ENCODE measurements at regions not wholly inside any gene's neighbourhood (a gene's known extent, or its start where the extent isn't known, plus 50 kb on each side); places are given as distances from the start of the nearest gene placed in this dataset.

GRCh38 chr11:15897211-15897960 lies 459.0 kb downstream of the SOX6 start:
- Histone ChIP-seq H3K4me1 (peaks cover 0 to 18% (median 7%) of the 10 kb centered on the region in 3 donors), H3K4me3 (no peak overlapping the region), H3K27ac (no peak overlapping the region), H3K36me3 (no peaks in the 10 kb centered on the region), H3K27me3 (no peaks in the 10 kb centered on the region), H3K9me3 (no peaks in the 10 kb centered on the region)
- WGBS, 2 donors (ENCODE audit: low coverage in 1 of 2), result 60 to 80% methylated on average over 1 to 6 of the region's 6 CpGs
- peak; percentile 17 for ATAC-seq
- TF ChIP-seq POLR2AphosphoS5 (IDR thresholded peaks at IDR 0.05), result no peak

- Histone ChIP-seq H3K36me3 (no peaks in the 10 kb centered on the region), H3K4me3 (no peak overlapping the region), H3K27ac (no peak overlapping the region), H3K27me3 (no peaks in the 10 kb centered on the region), H3K4me1 (no peaks in the 10 kb centered on the region), H3K9me3 (no peaks in the 10 kb centered on the region)
- ATAC-seq, result no peak
- no CpG with 5 or more reads among the region's 6 CpGs for WGBS, 2 donors (ENCODE audit: low coverage in 1 of 2)
- no peak for TF ChIP-seq CTCF (IDR thresholded peaks at IDR 0.05)
- TF ChIP-seq POLR2AphosphoS5 (IDR thresholded peaks at IDR 0.05), result no peak
These were observed 455.3 kb downstream of the SOX6 start for GRCh38 chr11:15901054-15901453.

- H3K36me3 ChIP-seq, result no peaks in the 10 kb centered on the region
- H3K27me3 ChIP-seq, result no peaks in the 10 kb centered on the region
- no peak for TF ChIP-seq EP300 (IDR thresholded peaks at IDR 0.05)
- no peak for TF ChIP-seq POLR2A (IDR thresholded peaks at IDR 0.05)
- TF ChIP-seq POLR2AphosphoS5 (IDR thresholded peaks at IDR 0.05), result no peak
- no peaks in the 10 kb centered on the region for H3K4me1 ChIP-seq
- WGBS, 2 donors (ENCODE audit: low coverage in 1 of 2), result 80% methylated on average over 1 of the region's 3 CpGs; no CpG with 5 or more reads in 1 of the 2 donors
- H3K27ac ChIP-seq, result no peak overlapping the region
- H3K4me3 ChIP-seq, result no peak overlapping the region
- ATAC-seq, result no peak
- H3K9me3 ChIP-seq, result no peaks in the 10 kb centered on the region
These were observed 454.6 kb downstream of the SOX6 start for GRCh38 chr11:15901790-15902189.

GRCh38 chr11:15903246-15903645 lies 453.1 kb downstream of the SOX6 start:
- Histone ChIP-seq H3K27me3 (no peaks in the 10 kb centered on the region), H3K36me3 (no peaks in the 10 kb centered on the region), H3K9me3 (no peaks in the 10 kb centered on the region), H3K4me1 (no peaks in the 10 kb centered on the region), H3K4me3 (no peak overlapping the region), H3K27ac (no peak overlapping the region)
- 63 to 86% methylated on average over 1 of the region's 2 CpGs for whole genome bisulfite sequencing, 2 donors (ENCODE audit: low coverage in 1 of 2)
- TF ChIP-seq POLR2A (IDR thresholded peaks at IDR 0.05) (no peak), CTCF (IDR thresholded peaks at IDR 0.05) (no peak), EP300 (IDR thresholded peaks at IDR 0.05) (no peak), POLR2AphosphoS5 (IDR thresholded peaks at IDR 0.05) (no peak)
- no peak for ATAC-seq

GRCh38 chr11:15905366-15906104 lies 450.8 kb downstream of the SOX6 start:
- no peak for ATAC-seq
- no peaks in the 10 kb centered on the region for H3K4me1 ChIP-seq
- no peak overlapping the region for H3K4me3 ChIP-seq
- 88 to 96% methylated on average over 10 to 11 of the region's 21 CpGs for WGBS, 2 donors (ENCODE audit: low coverage in 1 of 2)
- TF ChIP-seq POLR2A (IDR thresholded peaks at IDR 0.05) (no peak), POLR2AphosphoS5 (IDR thresholded peaks at IDR 0.05) (no peak), EP300 (IDR thresholded peaks at IDR 0.05) (no peak), CTCF (IDR thresholded peaks at IDR 0.05) (no peak)
- no peaks in the 10 kb centered on the region for H3K9me3 ChIP-seq
- H3K27me3 ChIP-seq, result no peaks in the 10 kb centered on the region
- H3K27ac ChIP-seq, result no peak overlapping the region
- H3K36me3 ChIP-seq, result no peaks in the 10 kb centered on the region
